NCI-H1092 (cell line): ENCODE measurements at regions not wholly inside any gene's neighbourhood (a gene's known extent, or its start where the extent isn't known, plus 50 kb on each side); places are given as distances from the start of the nearest gene placed in this dataset.

Experiments used
- DNase-seq: peaks from one replicate; lab custom pipeline; 2025; lab: John Stamatoyannopoulos, UW

DNA sequence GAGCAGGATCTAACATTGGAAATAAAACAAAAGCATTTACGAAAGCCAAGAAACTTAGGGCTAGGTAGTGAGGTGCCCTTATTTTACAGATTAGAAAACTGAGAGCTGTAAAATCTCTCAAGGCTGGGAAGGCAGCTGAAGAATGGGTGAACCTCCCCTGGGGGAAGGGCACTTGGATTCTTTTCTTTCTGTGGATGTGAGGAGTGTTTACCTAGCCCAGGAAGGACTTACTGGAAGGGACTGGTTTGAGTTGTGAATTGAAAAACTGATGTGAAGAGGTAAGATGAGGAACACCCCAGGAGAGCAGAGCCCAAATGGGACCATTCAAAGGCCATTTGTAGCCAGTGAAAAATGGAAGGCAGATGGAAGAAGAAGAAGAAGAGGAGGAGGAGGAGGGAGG lies 74.7 kb upstream of the NGF start:
- no peak for DNase-seq

DNA sequence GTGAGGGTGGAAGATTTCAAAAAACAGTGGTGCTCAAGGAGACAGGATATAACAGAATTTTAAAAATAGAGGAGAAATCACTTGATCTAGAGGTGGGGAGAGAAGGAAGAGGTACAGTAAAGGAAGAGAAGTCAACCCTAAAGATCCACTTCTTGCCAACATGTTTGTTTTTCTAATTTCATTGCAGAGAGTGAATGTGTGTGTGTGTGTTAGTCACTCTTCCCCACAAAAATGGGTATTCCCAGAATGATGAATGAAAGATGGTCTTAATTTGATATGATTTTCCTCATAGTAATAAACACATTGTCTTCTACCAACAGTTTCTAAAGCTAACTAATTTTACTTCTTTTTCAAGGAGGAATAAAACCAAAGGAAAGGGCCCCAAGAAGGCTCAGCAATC lies 74.2 kb upstream of the NGF start:
- DNase-seq, result no peak

DNA sequence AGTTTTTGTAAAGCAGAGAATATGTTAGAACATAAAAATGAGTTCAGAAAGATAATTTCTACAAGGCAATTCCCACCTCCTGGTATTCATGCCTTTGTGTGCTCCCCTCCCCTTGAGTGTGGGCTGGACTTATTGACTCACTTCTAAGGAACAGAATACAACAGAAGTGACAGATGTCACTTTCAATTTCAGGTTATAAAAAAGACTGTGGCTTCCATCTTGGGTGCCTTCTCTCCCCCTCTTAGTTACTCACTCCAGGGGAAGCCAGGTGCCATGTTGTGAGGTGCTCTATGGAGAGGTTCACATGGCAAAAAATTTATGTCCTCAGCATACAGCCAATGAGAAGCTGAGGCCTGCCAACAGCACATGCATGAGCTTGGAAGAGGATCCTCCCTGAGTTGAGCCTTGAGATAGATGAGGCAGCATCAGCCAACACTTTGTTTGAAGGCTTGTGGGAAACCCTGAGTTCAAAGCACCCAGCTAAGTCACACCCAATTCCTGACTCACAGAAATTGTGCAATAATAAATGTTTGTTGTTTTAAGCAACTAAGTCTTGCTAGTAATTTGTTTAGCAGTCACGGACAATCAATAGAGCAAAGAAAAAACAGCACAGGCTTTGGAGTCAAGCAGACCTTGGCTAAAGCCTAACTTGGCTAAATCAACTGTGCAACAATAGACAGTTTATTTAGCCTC lies 73.5 kb upstream of the NGF start:
- no peak for DNase-seq

DNA sequence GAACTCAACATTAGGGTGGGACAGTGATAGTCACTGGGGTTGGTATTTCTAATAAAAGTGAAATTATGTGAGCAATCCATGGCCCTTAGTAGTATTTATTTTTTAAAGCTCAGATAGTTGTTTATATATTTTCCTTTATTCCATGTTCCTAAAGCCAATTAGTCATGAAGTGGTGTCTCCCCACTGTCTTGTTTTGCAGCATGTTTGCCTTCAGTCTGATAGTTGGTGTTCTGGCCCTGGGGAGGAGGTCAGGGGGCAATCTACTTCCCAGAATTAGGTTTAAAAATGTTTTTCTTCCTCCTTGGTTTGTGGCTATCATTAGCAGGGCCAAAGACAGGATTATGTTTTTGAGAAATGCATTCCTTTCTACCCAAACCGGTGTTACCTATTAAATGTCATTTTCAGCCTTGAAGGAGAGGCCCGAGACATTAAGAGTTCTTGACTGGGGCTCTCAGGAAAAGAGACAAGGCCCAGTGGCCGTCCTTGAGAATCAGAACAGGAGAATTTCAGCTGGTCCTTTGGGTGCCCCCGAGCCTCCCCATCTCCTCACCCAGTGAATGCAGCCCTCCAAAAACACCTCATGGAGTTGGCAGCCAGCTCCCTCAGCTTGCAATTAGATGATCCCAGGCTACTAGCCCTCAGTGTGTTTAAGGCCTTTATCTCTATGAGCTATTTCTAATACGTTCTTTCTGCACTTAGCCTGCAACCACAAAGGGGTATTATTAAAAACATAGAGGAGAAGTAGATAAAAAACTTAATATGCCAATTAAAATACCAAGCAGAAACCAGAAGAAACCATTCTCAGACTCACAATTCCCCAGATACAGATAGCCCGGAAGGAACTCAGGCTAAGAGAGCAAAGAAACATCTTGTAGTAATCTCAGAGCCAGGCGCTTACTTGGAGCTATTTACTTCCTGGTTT lies 71.3 kb upstream of the NGF start:
- DNase-seq, result no peak

DNA sequence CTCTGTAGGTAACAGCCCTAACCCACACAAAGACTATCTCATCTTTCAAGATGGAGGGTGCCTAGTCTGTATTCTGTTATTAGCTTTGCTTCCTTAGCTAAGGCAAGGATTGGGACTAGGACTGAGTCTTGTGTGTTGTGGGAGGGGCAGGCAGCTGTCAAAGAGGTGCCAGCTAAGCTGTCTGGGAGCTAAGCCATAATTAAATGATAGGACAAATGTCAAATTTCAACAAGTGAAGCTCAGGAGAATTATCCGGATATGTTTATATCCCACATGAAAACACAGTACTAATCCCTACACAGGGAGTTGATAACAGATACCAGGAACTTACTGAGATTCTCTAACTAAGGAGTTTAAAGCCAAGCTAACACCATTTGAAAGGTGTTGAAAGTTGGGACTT lies 70.5 kb upstream of the NGF start:
- DNase-seq, result no peak

DNA sequence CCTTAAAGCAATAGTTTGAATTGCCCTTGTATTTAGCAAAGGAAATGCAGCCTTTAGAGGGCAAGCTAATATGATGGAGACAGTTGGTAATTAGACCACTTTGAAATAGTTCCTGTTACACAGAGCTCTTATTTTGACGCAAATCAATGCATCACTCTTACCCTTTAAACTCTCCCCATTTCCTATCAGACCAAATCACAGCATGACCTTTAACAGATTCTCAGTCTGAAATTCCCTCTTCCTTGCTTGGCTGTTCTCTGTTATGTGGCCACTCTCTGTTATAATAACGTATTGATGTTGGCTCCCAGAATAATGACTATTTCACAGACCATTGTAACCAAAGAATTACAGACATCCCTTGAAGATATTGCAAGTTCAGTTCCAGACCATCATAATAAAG lies 66.9 kb upstream of the NGF start:
- DNase-seq, result no peak

DNA sequence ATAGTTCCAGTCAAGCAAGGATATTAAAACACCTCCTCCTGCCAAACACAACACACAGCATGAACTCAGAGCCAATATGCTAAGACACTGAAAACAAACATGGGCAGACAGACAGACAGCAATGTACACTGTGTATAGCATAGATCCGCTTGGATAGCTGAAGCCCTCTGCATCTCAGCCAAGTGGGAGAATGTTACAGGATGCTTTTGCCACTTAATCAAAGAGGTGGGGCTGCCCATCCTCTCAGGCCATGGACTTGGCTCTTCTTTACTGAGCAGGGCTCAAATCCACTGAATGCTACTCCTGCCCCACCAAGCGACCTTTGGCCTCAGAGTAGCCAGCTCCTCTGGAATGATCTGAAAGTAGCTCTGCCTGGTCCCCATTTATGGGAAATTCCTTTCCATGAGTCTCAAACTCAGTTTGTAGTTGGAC lies 64.7 kb upstream of the NGF start:
- DNase-seq, result no peak

DNA sequence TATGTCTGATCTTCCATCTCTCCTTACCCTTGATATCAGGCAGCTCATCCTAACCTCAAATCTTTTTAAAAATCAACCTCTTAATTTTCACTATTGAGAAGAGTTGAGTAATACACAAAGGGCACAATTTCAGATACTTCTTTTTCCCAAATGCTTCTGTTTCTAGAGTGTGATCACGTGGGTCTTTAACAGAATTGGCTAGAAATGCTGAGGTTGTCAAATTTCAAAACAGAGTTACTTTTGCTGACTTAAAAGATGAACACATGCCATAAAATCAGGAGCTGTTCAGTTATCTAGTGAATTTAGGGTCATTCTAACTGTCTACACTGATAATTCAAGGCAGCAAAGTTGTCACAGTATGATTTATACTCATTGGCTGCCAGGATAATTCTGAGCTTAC lies 63.6 kb upstream of the NGF start:
- no peak for DNase-seq

DNA sequence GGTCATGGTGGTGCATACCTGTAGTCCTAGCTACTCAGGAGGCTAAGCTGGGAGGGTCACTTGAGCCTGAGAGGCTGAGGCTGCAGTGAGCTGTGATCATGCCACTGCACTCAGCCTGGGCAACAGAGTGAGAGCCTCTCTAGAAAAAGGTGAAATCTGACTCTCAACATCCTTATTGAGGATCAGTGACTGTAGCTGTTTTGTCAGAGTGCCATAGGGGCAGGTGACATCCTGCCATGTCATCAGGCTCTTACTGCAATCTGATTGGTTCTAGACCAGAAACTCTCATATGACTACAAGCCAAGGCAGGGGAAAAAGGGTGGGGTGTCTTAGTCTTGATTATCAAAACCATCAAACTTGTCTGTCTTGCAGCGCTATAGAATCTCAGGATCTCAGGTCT lies 62.8 kb upstream of the NGF start:
- DNase-seq, result no peak

DNA sequence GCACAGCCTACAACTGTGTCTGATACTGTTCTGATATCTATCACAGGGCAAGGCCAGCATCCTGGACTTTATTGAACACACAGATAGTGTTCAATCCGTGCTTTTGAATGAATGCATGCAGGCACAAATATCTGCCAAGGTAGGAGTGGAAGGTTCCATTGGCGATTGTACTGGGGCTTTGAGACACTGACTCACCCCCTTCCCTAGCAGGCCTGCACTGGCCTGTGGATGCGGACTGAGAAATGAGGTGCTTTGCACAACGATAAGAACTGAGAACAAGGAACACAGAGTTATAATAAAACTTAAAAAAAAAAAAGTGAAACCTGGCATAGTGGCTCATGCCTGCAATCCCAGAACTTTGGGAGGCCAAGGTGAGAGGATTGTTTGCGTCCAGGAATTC lies 62.4 kb upstream of the NGF start:
- no peak for DNase-seq

DNA sequence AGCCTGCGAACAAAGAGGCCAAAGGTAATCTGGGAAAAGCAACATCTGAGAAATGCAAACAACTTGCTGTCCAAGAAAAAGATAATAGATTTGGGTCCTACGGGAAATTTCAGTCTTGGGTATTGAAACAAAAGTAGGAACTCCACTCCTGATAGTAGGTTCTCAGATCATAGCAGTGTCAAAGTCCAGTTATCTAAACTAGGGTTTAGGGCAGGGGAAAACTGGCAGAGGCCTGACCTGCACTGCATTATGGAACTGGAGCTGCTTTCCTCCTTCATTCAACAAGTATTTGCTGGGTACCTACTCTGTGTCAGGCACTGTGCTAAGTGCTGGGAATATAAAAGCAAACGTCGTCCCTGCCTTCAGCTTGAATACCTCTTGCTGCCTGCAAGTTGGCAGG lies 60.7 kb upstream of the NGF start:
- no peak for DNase-seq
